ENCODE measurements at regions not wholly inside any gene's neighbourhood (a gene's known extent, or its start where the extent isn't known, plus 50 kb on each side); places are given as distances from the start of the nearest gene placed in this dataset.

GRCh38 chr5:114935490-114935889 is 234.2 kb downstream of the TRIM36 start:
- Histone ChIP-seq H3K27ac (ENCODE audit: low read length) (no peak overlapping the region), H2AFZ (ENCODE audit: low read depth, low read length) (no peak overlapping the region)
- no peak for TF ChIP-seq CTCF (IDR thresholded peaks at IDR 0.05; ENCODE audit: low read depth, low read length)
- no peak for TF ChIP-seq EZH2phosphoT487 (IDR thresholded peaks at IDR 0.05; ENCODE audit: low read depth)

GRCh38 chr5:114928644-114929462 is 240.9 kb downstream of the TRIM36 start:
- Histone ChIP-seq H3K4me1 (ENCODE audit: low read length) (no peaks in the 10 kb centered on the region), H2AFZ (ENCODE audit: low read depth, low read length) (no peak overlapping the region), H3K9me3 (ENCODE audit: insufficient read depth, low read length) (no peaks in the 10 kb centered on the region), H3K27ac (ENCODE audit: low read length) (no peak overlapping the region), H3K9ac (ENCODE audit: low read length) (no peak overlapping the region), H3K27me3 (ENCODE audit: low read depth, low read length) (no peaks in the 10 kb centered on the region), H3K4me2 (ENCODE audit: low read length) (no peak overlapping the region), H3K79me2 (ENCODE audit: low read length) (no peaks in the 10 kb centered on the region), H3K4me3 (ENCODE audit: low read length) (no peak overlapping the region), H3K36me3 (replicated peaks; ENCODE audit: low read depth, low read length) (no peaks in the 10 kb centered on the region), H4K20me1 (ENCODE audit: insufficient read depth, low read length) (no peaks in the 10 kb centered on the region)
- TF ChIP-seq EZH2phosphoT487 (IDR thresholded peaks at IDR 0.05; ENCODE audit: low read depth) (no peak), CTCF (IDR thresholded peaks at IDR 0.05; ENCODE audit: low read depth, low read length) (no peak)

More at GRCh38 chr5:114935490-114935889, 234.2 kb downstream of the TRIM36 start:
- H3K9ac ChIP-seq (ENCODE audit: low read length), result no peak overlapping the region
- no peak overlapping the region for H3K4me3 ChIP-seq (ENCODE audit: low read length)
- H3K79me2 ChIP-seq (ENCODE audit: low read length), result no peaks in the 10 kb centered on the region
- no peaks in the 10 kb centered on the region for H3K27me3 ChIP-seq (ENCODE audit: low read depth, low read length)
- no peak overlapping the region for H3K4me2 ChIP-seq (ENCODE audit: low read length)
- H3K36me3 ChIP-seq (replicated peaks; ENCODE audit: low read depth, low read length), result no peaks in the 10 kb centered on the region
- no peaks in the 10 kb centered on the region for H4K20me1 ChIP-seq (ENCODE audit: insufficient read depth, low read length)
- H3K4me1 ChIP-seq (ENCODE audit: low read length), result no peaks in the 10 kb centered on the region
- H3K9me3 ChIP-seq (ENCODE audit: insufficient read depth, low read length), result 0 out of 2 replicates have a peak, but pooled peaks cover 5% of the 10 kb centered on the region

GRCh38 chr5:114924769-114925168 is 244.9 kb downstream of the TRIM36 start:
- no peaks in the 10 kb centered on the region for H3K4me1 ChIP-seq (ENCODE audit: low read length)
- H3K9ac ChIP-seq (ENCODE audit: low read length), result no peak overlapping the region
- H4K20me1 ChIP-seq (ENCODE audit: insufficient read depth, low read length), result no peaks in the 10 kb centered on the region
- no peaks in the 10 kb centered on the region for H3K79me2 ChIP-seq (ENCODE audit: low read length)
- H3K9me3 ChIP-seq (ENCODE audit: insufficient read depth, low read length), result no peaks in the 10 kb centered on the region
- H2AFZ ChIP-seq (ENCODE audit: low read depth, low read length), result no peak overlapping the region
- no peak overlapping the region for H3K4me2 ChIP-seq (ENCODE audit: low read length)
- no peaks in the 10 kb centered on the region for H3K27me3 ChIP-seq (ENCODE audit: low read depth, low read length)
- no peak overlapping the region for H3K27ac ChIP-seq (ENCODE audit: low read length)
- TF ChIP-seq CTCF (IDR thresholded peaks at IDR 0.05; ENCODE audit: low read depth, low read length), result no peak
- no peak for TF ChIP-seq EZH2phosphoT487 (IDR thresholded peaks at IDR 0.05; ENCODE audit: low read depth)
- H3K36me3 ChIP-seq (replicated peaks; ENCODE audit: low read depth, low read length), result no peaks in the 10 kb centered on the region
- H3K4me3 ChIP-seq (ENCODE audit: low read length), result no peak overlapping the region

- H4K20me1 ChIP-seq (ENCODE audit: insufficient read depth, low read length), result no peaks in the 10 kb centered on the region
- H3K79me2 ChIP-seq (ENCODE audit: low read length), result no peaks in the 10 kb centered on the region
- no peak overlapping the region for H2AFZ ChIP-seq (ENCODE audit: low read depth, low read length)
- H3K27me3 ChIP-seq (ENCODE audit: low read depth, low read length), result no peaks in the 10 kb centered on the region
- no peak overlapping the region for H3K4me3 ChIP-seq (ENCODE audit: low read length)
- no peak overlapping the region for H3K27ac ChIP-seq (ENCODE audit: low read length)
- H3K4me2 ChIP-seq (ENCODE audit: low read length), result no peak overlapping the region
- no peaks in the 10 kb centered on the region for H3K36me3 ChIP-seq (replicated peaks; ENCODE audit: low read depth, low read length)
- no peaks in the 10 kb centered on the region for H3K4me1 ChIP-seq (ENCODE audit: low read length)
- H3K9me3 ChIP-seq (ENCODE audit: insufficient read depth, low read length), result no peaks in the 10 kb centered on the region
- H3K9ac ChIP-seq (ENCODE audit: low read length), result no peak overlapping the region
- no peak for TF ChIP-seq CTCF (IDR thresholded peaks at IDR 0.05; ENCODE audit: low read depth, low read length)
- TF ChIP-seq EZH2phosphoT487 (IDR thresholded peaks at IDR 0.05; ENCODE audit: low read depth), result no peak
These were observed 257.4 kb downstream of the TRIM36 start for GRCh38 chr5:114912189-114912920.

Data from OCI-LY3 (cell line).